HG02623 (cell line): ENCODE measurements at regions not wholly inside any gene's neighbourhood (a gene's known extent, or its start where the extent isn't known, plus 50 kb on each side); places are given as distances from the start of the nearest gene placed in this dataset.
"Not testable (repeated sequence)": the region's sequence is repeated elsewhere in the genome, so short reads cannot be mapped to it uniquely, and the experiment has no call there.

Experiments
- ATAC-seq: cut with Tn5 transposase; IDR thresholded peaks from one replicate; pipeline ENCODE4 v1.9.1; 2021; ENCODE audit warnings: moderate library complexity; ENCODE audit not compliant: unreplicated experiment

GRCh38 chr3:150136242-150136641, 165.5 kb upstream of the PFN2 start:
- no peak for ATAC-seq

GRCh38 chr3:150135287-150135721, 164.6 kb upstream of the PFN2 start:
- ATAC-seq, result no peak

- no peak for ATAC-seq
Observed at GRCh38 chr3:150133293-150133692, 162.6 kb upstream of the PFN2 start.

DNA sequence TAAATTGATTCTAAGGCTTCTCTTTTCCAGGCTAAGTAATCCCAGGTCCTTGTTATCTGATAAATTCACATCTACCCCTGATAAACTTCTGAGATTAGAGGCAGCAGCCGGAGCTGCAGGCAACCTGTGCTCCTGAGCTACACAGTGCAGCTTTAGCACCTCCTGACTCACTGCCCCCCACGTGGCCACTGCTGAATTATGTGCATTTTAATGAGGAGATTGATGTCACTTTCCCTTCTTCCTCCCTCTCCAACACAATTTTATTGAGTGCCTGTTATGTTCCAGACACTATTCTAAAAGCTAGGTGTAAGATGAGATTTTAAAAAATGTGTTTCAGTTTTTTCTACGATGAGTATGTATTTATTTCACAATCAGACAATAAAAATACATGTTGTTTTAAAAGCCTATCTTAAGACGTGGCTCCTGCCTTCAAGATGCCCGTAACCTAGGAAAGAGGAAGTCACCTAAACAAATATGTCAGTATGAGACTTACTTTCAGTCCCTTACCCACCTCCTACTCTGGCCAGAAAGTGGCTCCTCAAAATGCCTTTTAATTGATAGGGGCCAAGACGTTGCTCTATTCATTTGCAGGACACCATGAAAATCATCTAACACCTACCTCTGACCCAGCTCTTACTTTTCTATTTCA, 161.5 kb upstream of the PFN2 start:
- no peak for ATAC-seq

DNA sequence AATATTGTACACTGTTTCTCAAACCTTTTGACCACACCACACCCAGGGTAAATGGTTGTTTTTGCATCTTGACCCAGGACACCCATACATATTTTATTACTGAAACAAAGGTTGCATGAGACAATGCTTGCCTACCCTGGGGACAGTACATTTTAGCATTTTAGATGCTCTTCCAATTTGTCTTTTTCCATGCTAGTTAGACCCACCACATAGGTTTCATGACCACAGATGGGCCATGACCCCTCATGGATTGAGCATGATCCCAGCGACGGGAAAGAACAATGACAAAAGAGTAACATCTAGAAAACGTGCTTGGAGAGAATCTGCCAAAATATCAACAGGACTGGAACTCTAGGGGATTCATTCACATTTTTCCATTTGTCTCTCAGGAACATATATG, 161.0 kb upstream of the PFN2 start:
- no peak for ATAC-seq

GRCh38 chr3:150130404-150131100, 159.9 kb upstream of the PFN2 start:
- ATAC-seq, result no peak

DNA sequence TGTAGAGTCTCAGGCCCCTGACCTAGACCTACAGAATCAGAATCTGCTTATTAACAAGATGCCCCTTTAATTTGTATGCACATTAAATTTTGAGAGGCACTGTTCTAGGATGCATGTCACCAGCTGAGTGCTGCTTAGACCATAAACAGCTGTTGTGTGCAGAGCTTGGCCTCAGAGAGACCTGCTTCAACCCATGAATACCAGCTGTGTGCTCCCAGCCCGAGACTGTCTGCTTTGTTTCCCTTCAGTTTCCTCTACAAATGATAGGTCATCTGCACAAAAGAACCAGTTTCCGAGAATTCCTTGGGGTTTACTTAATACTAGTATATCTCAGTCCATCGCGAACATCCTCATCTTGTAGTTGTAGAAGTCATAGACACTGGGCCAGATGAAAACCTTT, 158.5 kb upstream of the PFN2 start:
- ATAC-seq, result no peak

- no peak for ATAC-seq
Observed at GRCh38 chr3:150128126-150128525, 157.4 kb upstream of the PFN2 start.

GRCh38 chr3:150127011-150127490, 156.4 kb upstream of the PFN2 start:
- no peak for ATAC-seq

DNA sequence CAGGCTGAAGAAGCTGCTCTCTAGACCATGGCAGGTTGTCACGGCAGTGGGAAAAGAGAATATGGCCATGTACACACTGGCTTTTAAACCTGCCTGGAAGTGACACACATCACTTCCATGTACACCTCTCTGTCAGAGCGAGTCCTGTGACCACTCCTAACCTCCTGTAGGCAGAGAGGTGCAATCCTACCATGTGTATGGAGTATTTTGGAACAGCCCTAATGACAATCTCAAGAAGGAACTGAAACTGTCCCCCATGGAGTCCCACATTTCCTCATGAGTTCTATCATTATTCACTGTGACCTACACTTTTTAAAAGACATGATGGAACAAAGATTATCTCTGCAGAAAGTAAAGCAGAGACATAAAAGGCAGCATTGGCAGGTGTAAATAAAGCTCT, 153.4 kb upstream of the PFN2 start:
- ATAC-seq, result no peak

DNA sequence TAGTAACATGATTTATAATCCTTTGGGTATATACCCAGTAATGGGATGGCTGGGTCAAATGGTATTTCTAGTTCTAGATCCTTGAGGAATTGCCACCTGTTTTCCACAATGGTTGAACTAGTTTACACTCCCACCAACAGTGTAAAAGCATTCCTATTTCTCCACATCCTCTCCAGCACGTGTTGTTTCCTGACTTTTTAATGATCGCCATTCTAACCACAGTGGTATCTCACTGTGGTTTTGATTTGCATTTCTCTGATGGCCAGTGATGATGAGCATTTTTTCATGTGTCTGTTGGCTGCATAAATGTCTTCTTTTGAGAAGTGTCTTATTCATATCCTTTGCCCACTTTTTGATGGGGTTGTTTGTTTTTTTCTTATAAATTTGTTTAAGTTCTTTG, 152.6 kb upstream of the PFN2 start:
- not testable (repeated sequence) for ATAC-seq

DNA sequence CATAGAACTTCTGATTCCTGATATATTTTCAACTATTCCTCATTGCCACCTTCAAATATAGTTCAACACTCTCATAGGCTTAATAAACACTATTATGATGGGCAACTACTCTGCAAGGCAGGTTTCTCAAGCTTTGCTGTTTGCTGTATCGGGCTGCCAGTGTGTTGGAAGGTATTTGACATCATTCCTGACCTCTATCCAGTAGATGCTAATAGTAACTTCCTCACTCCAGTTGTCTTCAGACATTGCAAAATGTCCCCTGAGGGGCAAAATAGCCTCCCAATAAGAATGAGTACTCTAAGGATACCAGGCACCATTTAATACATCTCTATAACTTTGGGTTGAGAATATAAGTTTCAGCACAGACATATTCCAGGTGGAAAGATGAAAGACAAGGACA, 147.5 kb upstream of the PFN2 start:
- no peak for ATAC-seq

DNA sequence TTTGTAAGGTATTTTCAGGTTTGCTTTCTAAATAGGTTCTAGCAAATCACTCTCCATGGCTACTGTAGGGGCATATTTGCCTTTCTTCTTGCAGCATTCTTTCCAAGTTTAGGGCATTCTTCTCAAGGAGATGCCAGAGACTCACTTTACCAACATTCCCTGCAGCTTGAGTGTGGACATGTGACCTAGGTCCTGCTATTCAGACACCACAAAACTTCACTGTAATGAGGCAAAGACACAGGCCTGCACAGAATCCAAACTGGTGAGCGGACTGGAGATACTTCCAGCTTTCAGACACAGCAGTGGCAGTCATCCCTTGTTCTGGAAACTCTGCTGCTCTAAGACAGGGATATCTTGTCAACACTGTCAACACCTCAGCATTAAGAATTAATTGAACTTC, 146.4 kb upstream of the PFN2 start:
- no peak for ATAC-seq

- no peak for ATAC-seq
Observed at GRCh38 chr3:150116196-150116595, 145.5 kb upstream of the PFN2 start.

GRCh38 chr3:150114873-150115540, 144.3 kb upstream of the PFN2 start:
- peak; percentile 83 for ATAC-seq

DNA sequence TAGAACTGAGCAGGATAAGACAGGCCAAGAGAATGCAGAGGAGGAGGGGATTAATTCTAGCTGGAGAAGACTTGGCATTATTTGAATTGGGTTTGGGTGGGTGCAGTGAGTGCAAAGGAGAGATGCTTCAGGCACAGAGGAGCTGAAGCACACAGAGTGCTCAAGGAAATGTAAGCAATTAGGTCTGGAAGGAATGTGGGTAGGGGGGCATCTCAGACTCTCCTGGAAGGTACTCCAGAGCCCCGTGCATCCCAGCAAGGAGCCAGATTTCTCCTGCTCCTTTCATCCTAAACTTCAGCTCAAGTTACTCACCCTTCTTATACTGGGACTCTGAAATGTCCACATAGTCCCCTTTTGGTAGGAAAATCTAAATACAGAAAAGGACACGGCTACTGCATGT, 143.6 kb upstream of the PFN2 start:
- no peak for ATAC-seq

DNA sequence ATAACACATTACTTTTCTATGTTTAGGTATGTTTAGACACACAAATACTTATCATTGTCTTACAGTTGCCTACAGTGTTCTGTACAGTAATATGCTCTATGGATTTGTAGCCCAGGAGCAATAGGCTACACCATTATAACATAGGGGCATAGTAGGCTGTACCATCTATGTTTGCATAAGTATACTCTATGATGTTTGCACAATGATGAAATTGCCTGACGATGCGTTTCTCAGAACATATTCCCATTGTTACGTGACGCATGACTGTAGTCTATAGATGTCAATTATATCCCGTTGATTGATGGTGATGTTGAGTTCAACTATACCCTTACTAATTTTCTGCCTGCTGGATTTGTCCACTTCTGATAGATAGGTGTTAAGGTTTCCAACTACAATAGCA, 139.4 kb upstream of the PFN2 start:
- ATAC-seq, result no peak

DNA sequence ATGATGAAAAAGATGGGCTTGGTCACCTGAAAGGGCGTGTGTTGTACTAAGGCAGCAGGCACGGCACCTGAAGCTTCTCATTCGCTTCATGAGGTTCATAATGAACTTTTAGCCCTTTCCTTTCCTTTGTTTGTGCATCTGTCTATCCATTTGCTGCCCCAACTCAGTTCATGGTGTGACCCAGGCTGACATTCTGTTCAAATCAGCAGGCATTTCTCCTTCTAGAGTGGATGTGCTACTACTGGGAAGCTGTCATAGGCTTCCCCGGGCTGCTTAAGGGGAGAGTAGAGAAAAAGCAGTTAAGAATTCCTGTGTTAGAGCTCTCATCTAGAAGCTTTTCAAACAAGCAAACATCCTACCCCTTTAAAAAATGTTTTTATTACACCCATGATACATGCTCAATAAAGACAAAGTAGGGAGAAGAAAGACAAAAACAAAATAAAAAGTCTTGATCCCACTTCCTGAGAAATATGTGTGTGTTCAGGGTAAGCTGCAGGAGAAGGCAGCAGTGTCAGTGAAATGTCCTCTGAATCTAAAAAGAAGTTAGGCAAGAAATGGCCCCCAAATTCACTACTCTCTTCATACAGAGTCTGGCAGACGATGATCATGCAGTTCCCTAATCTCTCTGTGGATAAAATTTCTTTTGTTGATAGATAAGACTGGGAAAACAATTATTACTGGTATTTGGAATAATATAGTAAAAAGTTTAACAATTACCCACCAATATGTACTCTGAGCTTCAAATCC, 136.9 kb upstream of the PFN2 start:
- no peak for ATAC-seq

GRCh38 chr3:150106740-150107428, 136.2 kb upstream of the PFN2 start:
- no peak for ATAC-seq

- no peak for ATAC-seq
Observed at GRCh38 chr3:150105886-150106612, 135.4 kb upstream of the PFN2 start.
